Heart right ventricle (tissue), 16 donors: ENCODE measurements at regions not wholly inside any gene's neighbourhood (a gene's known extent, or its start where the extent isn't known, plus 50 kb on each side); places are given as distances from the start of the nearest gene placed in this dataset.

Experiments
- ATAC-seq, 8 donors: fragments of 200-7000 bp; cut with Tn5 transposase; one replicate each; pipeline ENCODE4 v1.9.1; 2020; ENCODE audit warnings: mild to moderate bottlenecking in 8 of 8, moderate library complexity in 8 of 8, moderate number of reproducible peaks in 1 of 8
- DNase-seq, 2 donors: peaks; one replicate each; pipeline ENCODE4 v3.0.0-alpha.2; 2020
- H3K27ac ChIP-seq, 10 donors: fragments of 200-600 bp; sonication (generic) in 2 of 10; one replicate each; pipeline versions ENCODE4 v1.5.0 to v1.8.0; 2020 to 2022; ENCODE audit warnings: mild to moderate bottlenecking in 3 of 10
- H3K27me3 ChIP-seq, 7 donors: fragments of 200-600 bp; one replicate each; pipeline ENCODE4 v1.8.0; 2021 to 2022; ENCODE audit warnings: mild to moderate bottlenecking in 2 of 7
- H3K36me3 ChIP-seq, 9 donors: fragments of 200-600 bp; sonication (generic) in 1 of 9; one replicate each; pipeline versions ENCODE4 v1.5.0 to v1.8.0; 2020 to 2022; ENCODE audit warnings: mild to moderate bottlenecking in 2 of 9
- H3K4me1 ChIP-seq, 9 donors: fragments of 200-600 bp; sonication (generic) in 1 of 9; one replicate each; pipeline versions ENCODE4 v1.5.0 to v1.8.0; 2020 to 2022; ENCODE audit warnings: mild to moderate bottlenecking in 4 of 9
- H3K4me3 ChIP-seq, 10 donors: fragments of 200-600 bp; sonication (generic) in 2 of 10; one replicate each; pipeline versions ENCODE4 v1.5.0 to v1.8.0; 2020 to 2022; ENCODE audit warnings: mild to moderate bottlenecking in 7 of 10, moderate library complexity in 2 of 10
- H3K9me3 ChIP-seq, 11 donors: fragments of 200-600 bp in 10 of 11; sonication (generic) in 2 of 11; one replicate each; pipeline versions ENCODE4 v1.5.0 to v1.8.0; 2013 to 2022; ENCODE audit warnings: mild to moderate bottlenecking in 2 of 11, control low read depth in 1 of 11, moderate library complexity in 1 of 11
- WGBS, 2 donors: extraction: QIAGEN DNeasy Blood & Tissue Kit; methylation state at CpG; one replicate each; pipeline ENCODE4 v1.1.7; 2013; ENCODE audit warnings: inconsistent platforms in 1 of 2; 5-methylcytosine and 5-hydroxymethylcytosine counted together
- intact Hi-C, 10 donors: fragments of 100-400 bp; cut with DNase I; formaldehyde crosslinking; loops; one replicate each; pipeline versions ENCODE4 v1.11.1 to v1.14.2; 2022
- TF ChIP-seq, protein P1 (sequence below), 9 donors: fragments of 200-600 bp; sonication (generic) in 2 of 9; IDR thresholded peaks; one replicate each; pipeline versions ENCODE4 v1.5.0 to v1.8.0; 2021 to 2022; ENCODE audit warnings: antibody characterized with exemption in 9 of 9, mild to moderate bottlenecking in 5 of 9, moderate library complexity in 1 of 9
- donor health status: Arrhythmogenic right ventricular cardiomyopathy.
- donor health status: ischemic (EF 13 %, LVEDD 7.1; RV severe dilation, severe dysfunction).
- donor health status: healthy with polysubstance abuse.
- donor health status: DM: no; HTN: yes; CAD: no.
- donor health status: DM: no; HTN: no; CAD: no.
- donor health status: ischemic (EF 25% LVEDD 6.9; RV normal size, moderate dysfunction).
- donor health status: ischemic (EF 25% LVEDD 5.7; RV mildly dilated, moderate dysfunction).
- donor health status: healthy.
- donor health status: DM: yes; HTN: yes; CAD: no.
- donor health status: Ischemic cardiomyopathy.
- donor health status: ischemic (EF 35%, LVEDD 5.7; RV mildly dilated, moderate dysfunction).
- donor health status: nonischemic (EF 11% LVEDD 7.7; RV severe dilation, severe dysfunction).
- donor health status: DM: yes; HTN: yes; CAD: no.
- donor health status: PGD.
- donor health status: ischemic (EF 29% LVEDD 5.4; RV normal size, mild dysfunction).
- donor health status: nonischemic (EF 23%, LVEDD 6.1; RV moderate dilation, normal function).

DNA sequence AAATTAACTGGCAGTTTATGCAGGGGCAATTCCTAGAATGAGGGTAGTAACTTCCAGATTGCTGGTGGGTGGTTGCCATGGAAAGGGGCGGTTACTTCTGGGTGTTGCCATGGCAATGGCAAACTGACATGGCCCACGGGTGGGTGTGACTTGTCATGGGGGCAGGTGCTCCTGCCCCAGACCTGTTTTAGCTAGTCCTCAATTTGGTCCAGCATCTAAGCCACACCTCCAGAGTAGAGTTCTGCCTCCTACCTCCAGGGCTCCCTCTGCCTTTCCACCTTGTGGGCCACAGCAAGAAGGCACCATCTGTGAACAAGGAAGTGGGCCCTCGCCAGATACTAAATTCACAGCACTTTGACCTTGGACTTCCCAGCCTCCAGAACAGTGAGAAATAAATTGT lies 148.7 kb downstream of the TFCP2L1 start:
- Histone ChIP-seq H3K36me3 (no peaks in the 10 kb centered on the region), H3K27ac (no peak overlapping the region), H3K9me3 (peaks cover 0 to 10% (median 0%) of the 10 kb centered on the region in 11 donors), H3K4me1 (no peaks in the 10 kb centered on the region), H3K4me3 (no peak overlapping the region), H3K27me3 (peaks cover 0 to 9% (median 0%) of the 10 kb centered on the region in 7 donors)
- intact Hi-C loops = no loop called here
- ATAC-seq (no peak), DNase-seq (no peak)
- WGBS, 2 donors = 87 to 88% methylated on average over 3 of the region's 3 CpGs
- TF ChIP-seq, protein P1, sequence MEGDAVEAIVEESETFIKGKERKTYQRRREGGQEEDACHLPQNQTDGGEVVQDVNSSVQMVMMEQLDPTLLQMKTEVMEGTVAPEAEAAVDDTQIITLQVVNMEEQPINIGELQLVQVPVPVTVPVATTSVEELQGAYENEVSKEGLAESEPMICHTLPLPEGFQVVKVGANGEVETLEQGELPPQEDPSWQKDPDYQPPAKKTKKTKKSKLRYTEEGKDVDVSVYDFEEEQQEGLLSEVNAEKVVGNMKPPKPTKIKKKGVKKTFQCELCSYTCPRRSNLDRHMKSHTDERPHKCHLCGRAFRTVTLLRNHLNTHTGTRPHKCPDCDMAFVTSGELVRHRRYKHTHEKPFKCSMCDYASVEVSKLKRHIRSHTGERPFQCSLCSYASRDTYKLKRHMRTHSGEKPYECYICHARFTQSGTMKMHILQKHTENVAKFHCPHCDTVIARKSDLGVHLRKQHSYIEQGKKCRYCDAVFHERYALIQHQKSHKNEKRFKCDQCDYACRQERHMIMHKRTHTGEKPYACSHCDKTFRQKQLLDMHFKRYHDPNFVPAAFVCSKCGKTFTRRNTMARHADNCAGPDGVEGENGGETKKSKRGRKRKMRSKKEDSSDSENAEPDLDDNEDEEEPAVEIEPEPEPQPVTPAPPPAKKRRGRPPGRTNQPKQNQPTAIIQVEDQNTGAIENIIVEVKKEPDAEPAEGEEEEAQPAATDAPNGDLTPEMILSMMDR (IDR thresholded peaks at IDR 0.05) = no peak

- no peaks in the 10 kb centered on the region for H3K4me1 ChIP-seq
- no peak overlapping the region for H3K4me3 ChIP-seq
- H3K36me3 ChIP-seq = no peaks in the 10 kb centered on the region
- TF ChIP-seq, protein P1 (IDR thresholded peaks at IDR 0.05) = no peak
- H3K9me3 ChIP-seq = peaks cover 0 to 10% (median 0%) of the 10 kb centered on the region in 11 donors
- intact Hi-C loops = no loop called here
- peaks cover 0 to 9% (median 0%) of the 10 kb centered on the region in 7 donors for H3K27me3 ChIP-seq
- 80 to 83% methylated on average over 7 of the region's 7 CpGs for WGBS, 2 donors
- no peak overlapping the region for H3K27ac ChIP-seq
- no peak for DNase-seq
- no peak for ATAC-seq
Observed at GRCh38 chr2:121137571-121137970, 147.4 kb downstream of the TFCP2L1 start.

GRCh38 chr2:121140734-121141133 lies 144.3 kb downstream of the TFCP2L1 start:
- DNase-seq = no peak
- no peak overlapping the region for H3K4me3 ChIP-seq
- WGBS, 2 donors = 81 to 90% methylated on average over 3 of the region's 3 CpGs
- peaks cover 0 to 14% (median 0%) of the 10 kb centered on the region in 11 donors for H3K9me3 ChIP-seq
- no peaks in the 10 kb centered on the region for H3K36me3 ChIP-seq
- intact Hi-C loops = no loop called here
- no peak overlapping the region for H3K27ac ChIP-seq
- peaks cover 0 to 9% (median 0%) of the 10 kb centered on the region in 7 donors for H3K27me3 ChIP-seq
- TF ChIP-seq, protein P1 (IDR thresholded peaks at IDR 0.05) = no peak
- H3K4me1 ChIP-seq = no peaks in the 10 kb centered on the region
- ATAC-seq = no peak

DNA sequence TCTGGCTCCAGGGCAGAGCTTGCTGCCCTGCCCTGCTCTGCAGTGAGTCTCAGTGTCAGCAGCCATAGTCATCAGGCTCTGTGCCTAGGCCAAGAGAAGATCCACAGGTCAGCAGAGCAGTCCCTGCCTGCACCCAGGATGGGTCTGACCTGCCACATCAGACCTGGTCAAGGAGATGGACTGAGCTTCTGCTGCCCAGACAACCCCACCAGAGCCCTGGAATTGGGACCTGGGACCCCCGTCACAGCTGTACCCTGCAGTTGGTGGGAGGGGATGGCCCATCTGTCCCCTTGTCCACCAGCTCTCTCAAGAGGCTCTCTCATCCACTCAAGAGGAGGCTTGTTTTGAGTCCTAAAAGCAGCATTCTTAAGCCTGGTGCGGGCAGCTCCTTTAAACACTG lies 142.6 kb downstream of the TFCP2L1 start:
- Histone ChIP-seq H3K27ac (no peak overlapping the region), H3K36me3 (no peaks in the 10 kb centered on the region), H3K9me3 (peaks cover 0 to 15% (median 0%) of the 10 kb centered on the region in 11 donors), H3K4me3 (no peak overlapping the region), H3K27me3 (peaks cover 0 to 2% (median 0%) of the 10 kb centered on the region in 7 donors), H3K4me1 (peaks cover 0 to 12% (median 4%) of the 10 kb centered on the region in 9 donors)
- ATAC-seq (no peak), DNase-seq (no peak)
- 79 to 85% methylated on average over 2 of the region's 2 CpGs for WGBS, 2 donors
- TF ChIP-seq, protein P1 (IDR thresholded peaks at IDR 0.05) = no peak
- intact Hi-C loops = no loop called here
